BLaER1 (cell line): ENCODE measurements at regions not wholly inside any gene's neighbourhood (a gene's known extent, or its start where the extent isn't known, plus 50 kb on each side); places are given as distances from the start of the nearest gene placed in this dataset.

Experiments used
- H3K27ac ChIP-seq: shearing (Covaris generic); formaldehyde crosslinking; 2 replicates; pipeline ENCODE4 v1.8.1; 2022
- H3K27me3 ChIP-seq: shearing (Covaris generic); formaldehyde crosslinking; 2 replicates; pipeline ENCODE4 v1.8.1; 2022
- H3K36me3 ChIP-seq: shearing (Covaris generic); formaldehyde crosslinking; 2 replicates; pipeline ENCODE4 v1.8.1; 2022
- H3K4me1 ChIP-seq: shearing (Covaris generic); formaldehyde crosslinking; 2 replicates; pipeline ENCODE4 v1.8.1; 2022
- H3K4me2 ChIP-seq: shearing (Covaris generic); formaldehyde crosslinking; 2 replicates; pipeline ENCODE4 v1.8.1; 2022
- H3K4me3 ChIP-seq: shearing (Covaris generic); formaldehyde crosslinking; 2 replicates; pipeline ENCODE4 v1.8.1; 2022
- H3K9ac ChIP-seq: shearing (Covaris generic); formaldehyde crosslinking; 2 replicates; pipeline ENCODE4 v1.8.1; 2022
- H3K9me3 ChIP-seq: shearing (Covaris generic); formaldehyde crosslinking; 2 replicates; pipeline ENCODE4 v1.8.1; 2022
- H4K20me1 ChIP-seq: shearing (Covaris generic); formaldehyde crosslinking; 2 replicates; pipeline ENCODE4 v1.8.1; 2022
- Cebpa-rat ChIP-seq: shearing (Covaris generic); IDR thresholded peaks from 2 replicates; pipeline ENCODE4 v1.8.1; 2022

GRCh38 chrX:38882894-38883626 lies 81.8 kb downstream of the MID1IP1 start:
- Histone ChIP-seq H3K4me2 (peak overlapping the region; percentile 89), H3K9ac (no peak overlapping the region), H3K27me3 (no peaks in the 10 kb centered on the region), H3K4me3 (no peak overlapping the region), H4K20me1 (no peaks in the 10 kb centered on the region), H3K4me1 (peaks cover 54% of the 10 kb centered on the region), H3K9me3 (peaks cover 18% of the 10 kb centered on the region; the same call in 1 of the 2 replicates), H3K27ac (peak overlapping the region; percentile 96), H3K36me3 (no peaks in the 10 kb centered on the region)
- no peak for TF ChIP-seq Cebpa-rat

GRCh38 chrX:38886112-38886511 lies 84.9 kb downstream of the MID1IP1 start:
- H3K4me2 ChIP-seq: no peak overlapping the region
- H4K20me1 ChIP-seq: no peaks in the 10 kb centered on the region
- H3K27me3 ChIP-seq: no peaks in the 10 kb centered on the region
- H3K4me1 ChIP-seq: peaks cover 37% of the 10 kb centered on the region
- peaks cover 28% of the 10 kb centered on the region for H3K9me3 ChIP-seq
- H3K36me3 ChIP-seq: no peaks in the 10 kb centered on the region
- H3K9ac ChIP-seq: no peak overlapping the region
- H3K27ac ChIP-seq: no peak overlapping the region
- no peak overlapping the region for H3K4me3 ChIP-seq
- no peak for TF ChIP-seq Cebpa-rat

GRCh38 chrX:38887222-38887621 lies 86.0 kb downstream of the MID1IP1 start:
- H4K20me1 ChIP-seq: no peaks in the 10 kb centered on the region
- H3K9me3 ChIP-seq: peaks cover 28% of the 10 kb centered on the region
- H3K4me1 ChIP-seq: peaks cover 37% of the 10 kb centered on the region
- H3K9ac ChIP-seq: no peak overlapping the region
- no peaks in the 10 kb centered on the region for H3K27me3 ChIP-seq
- H3K27ac ChIP-seq: no peak overlapping the region
- H3K4me2 ChIP-seq: no peak overlapping the region
- H3K4me3 ChIP-seq: no peak overlapping the region
- TF ChIP-seq Cebpa-rat: no peak
- no peaks in the 10 kb centered on the region for H3K36me3 ChIP-seq

DNA sequence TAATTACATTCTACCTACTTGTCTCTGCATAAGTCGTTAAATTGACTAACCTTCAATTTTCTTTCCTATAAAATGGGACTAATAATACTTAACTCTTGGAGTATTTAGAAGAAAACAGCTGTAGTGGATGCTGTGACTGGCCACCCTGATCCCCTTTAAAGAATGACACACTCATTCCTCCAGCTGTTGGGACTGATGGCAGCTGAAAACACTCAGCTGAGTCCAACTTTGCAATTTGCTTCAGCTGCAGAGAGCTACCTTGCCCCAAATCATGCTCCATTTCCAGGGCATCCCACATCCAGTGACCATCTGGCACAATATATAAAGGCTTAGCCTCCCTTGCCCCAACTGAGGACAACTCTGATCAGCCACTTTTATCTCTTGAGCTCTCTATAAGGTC lies 89.1 kb downstream of the MID1IP1 start:
- Histone ChIP-seq H3K9me3 (peaks cover 16% of the 10 kb centered on the region), H3K36me3 (no peaks in the 10 kb centered on the region), H3K27me3 (no peaks in the 10 kb centered on the region), H4K20me1 (no peaks in the 10 kb centered on the region), H3K9ac (no peak overlapping the region), H3K27ac (peak overlapping the region; percentile 66), H3K4me3 (no peak overlapping the region), H3K4me2 (peak overlapping the region; percentile 73; the same call in 1 of the 2 replicates), H3K4me1 (peaks cover 23% of the 10 kb centered on the region)
- no peak for TF ChIP-seq Cebpa-rat

- Histone ChIP-seq H4K20me1 (no peaks in the 10 kb centered on the region), H3K4me1 (peaks cover 23% of the 10 kb centered on the region), H3K27ac (peak overlapping the region; percentile 66), H3K4me2 (peak overlapping the region; percentile 73), H3K9ac (0 out of 2 replicates have a peak overlapping the region, but pooled peaks have one; percentile 3), H3K36me3 (no peaks in the 10 kb centered on the region), H3K27me3 (no peaks in the 10 kb centered on the region), H3K4me3 (no peak overlapping the region), H3K9me3 (peaks cover 14% of the 10 kb centered on the region)
- TF ChIP-seq Cebpa-rat: no peak
Observed at GRCh38 chrX:38890963-38891362, 89.7 kb downstream of the MID1IP1 start.

- Histone ChIP-seq H3K4me1 (peaks cover 23% of the 10 kb centered on the region), H3K9me3 (peaks cover 14% of the 10 kb centered on the region), H3K4me2 (peak overlapping the region; percentile 73), H3K27me3 (no peaks in the 10 kb centered on the region), H4K20me1 (no peaks in the 10 kb centered on the region), H3K9ac (peak overlapping the region; percentile 3; the same call in 1 of the 2 replicates), H3K4me3 (no peak overlapping the region), H3K27ac (peak overlapping the region; percentile 66), H3K36me3 (no peaks in the 10 kb centered on the region)
- TF ChIP-seq Cebpa-rat: no peak
Observed at GRCh38 chrX:38891641-38892413, 90.6 kb downstream of the MID1IP1 start.

DNA sequence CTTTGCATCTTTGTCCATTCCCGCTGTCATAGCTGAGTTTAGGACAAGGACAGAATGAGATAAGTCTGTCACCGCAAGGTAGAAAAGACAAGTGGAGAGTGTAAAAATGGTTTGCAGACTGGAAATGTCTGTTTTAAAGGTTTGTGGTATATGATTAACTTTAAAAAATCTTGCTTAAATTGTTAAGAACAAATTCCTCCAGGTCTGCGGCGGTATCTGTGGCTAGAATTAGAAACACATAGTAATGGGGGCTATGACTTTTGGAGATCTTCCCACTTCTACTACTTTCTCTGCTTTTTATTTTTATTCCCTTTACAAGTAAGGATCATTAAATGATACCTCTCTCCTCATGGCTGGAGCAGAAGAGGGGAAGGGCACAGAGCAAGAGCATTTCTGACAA lies 92.2 kb downstream of the MID1IP1 start:
- Histone ChIP-seq H3K27ac (no peak overlapping the region), H4K20me1 (no peaks in the 10 kb centered on the region)

GRCh38 chrX:38895775-38896174 lies 94.5 kb downstream of the MID1IP1 start:
- Histone ChIP-seq H3K9ac (no peak overlapping the region), H3K4me2 (no peak overlapping the region), H3K27ac (no peak overlapping the region), H3K36me3 (no peaks in the 10 kb centered on the region), H3K4me1 (peaks cover 26% of the 10 kb centered on the region), H4K20me1 (no peaks in the 10 kb centered on the region), H3K4me3 (no peak overlapping the region), H3K27me3 (no peaks in the 10 kb centered on the region), H3K9me3 (no peaks in the 10 kb centered on the region)
- no peak for TF ChIP-seq Cebpa-rat

More for the DNA sequence above, 92.2 kb downstream of the MID1IP1 start:
- Histone ChIP-seq H3K9ac (no peak overlapping the region), H3K4me3 (no peak overlapping the region), H3K27me3 (no peaks in the 10 kb centered on the region), H3K4me2 (no peak overlapping the region), H3K36me3 (no peaks in the 10 kb centered on the region), H3K4me1 (peaks cover 29% of the 10 kb centered on the region), H3K9me3 (peaks cover 7% of the 10 kb centered on the region)
- TF ChIP-seq Cebpa-rat: no peak

DNA sequence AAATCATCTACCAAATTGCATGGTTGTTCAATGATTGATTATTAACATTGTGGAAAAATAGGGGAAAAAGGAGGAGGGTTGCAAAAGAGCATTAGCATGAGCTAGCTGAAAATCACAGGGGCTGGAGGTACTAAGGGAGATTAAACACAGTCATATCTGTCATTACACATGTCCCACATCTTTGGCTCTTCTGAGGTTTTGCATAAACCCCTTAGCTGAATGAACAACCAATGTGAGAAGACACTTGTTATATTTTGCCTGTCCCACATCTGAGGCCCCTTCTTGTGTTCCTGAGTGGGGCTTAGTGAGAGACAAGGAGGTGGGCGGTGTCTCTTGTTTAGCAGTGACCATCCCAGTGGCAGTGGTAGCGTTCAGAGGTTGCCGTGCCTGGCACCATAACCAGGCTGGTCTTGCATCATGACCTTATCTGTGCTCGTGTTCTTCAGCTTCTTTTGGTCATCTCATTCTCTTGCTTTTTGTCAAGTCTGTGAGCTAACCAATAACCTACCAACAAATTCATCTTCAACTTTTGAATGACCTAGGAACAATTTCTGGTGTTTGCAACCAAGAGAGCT lies 95.6 kb downstream of the MID1IP1 start:
- Histone ChIP-seq H3K27ac (no peak overlapping the region), H4K20me1 (no peaks in the 10 kb centered on the region), H3K4me2 (no peak overlapping the region), H3K27me3 (no peaks in the 10 kb centered on the region), H3K4me3 (no peak overlapping the region), H3K36me3 (no peaks in the 10 kb centered on the region), H3K9me3 (no peaks in the 10 kb centered on the region), H3K4me1 (peaks cover 16% of the 10 kb centered on the region), H3K9ac (no peak overlapping the region)
- no peak for TF ChIP-seq Cebpa-rat

GRCh38 chrX:38898261-38898660 lies 97.0 kb downstream of the MID1IP1 start:
- peak overlapping the region; percentile 47 for H3K4me2 ChIP-seq

More at GRCh38 chrX:38898261-38898660, 97.0 kb downstream of the MID1IP1 start:
- Histone ChIP-seq H3K9me3 (no peaks in the 10 kb centered on the region), H3K27me3 (no peaks in the 10 kb centered on the region), H3K36me3 (no peaks in the 10 kb centered on the region), H3K4me3 (no peak overlapping the region), H4K20me1 (no peaks in the 10 kb centered on the region), H3K9ac (no peak overlapping the region), H3K4me1 (peaks cover 9% of the 10 kb centered on the region), H3K27ac (no peak overlapping the region)
- TF ChIP-seq Cebpa-rat: no peak
